ENCODE measurements at regions not wholly inside any gene's neighbourhood (a gene's known extent, or its start where the extent isn't known, plus 50 kb on each side); places are given as distances from the start of the nearest gene placed in this dataset.

- CTCF ChIA-PET (ENCODE audit: low intra/inter-chr PET ratio, low total read pairs) = no interaction called here
- POLR2A ChIA-PET = no interaction called here
- no peak overlapping the region for H3K4me2 ChIP-seq (ENCODE audit: low read depth, low read length)
These were observed 89.2 kb upstream of the BHLHE23 start for GRCh38 chr20:63095718-63096654.

More at GRCh38 chr20:63095718-63096654, 89.2 kb upstream of the BHLHE23 start:
- H3K9me3 ChIP-seq (ENCODE audit: low read length) = no peaks in the 10 kb centered on the region
- WGBS (ENCODE audit: low lambda C conversion rate) = 6% methylated on average over 21 of the region's 21 CpGs
- intact Hi-C loops (cut with micrococcal nuclease; ENCODE audit: unreplicated experiment) = no loop called here
- H3K9ac ChIP-seq (ENCODE audit: insufficient read depth, low read depth, low read length) = no peak overlapping the region
- no peaks in the 10 kb centered on the region for H3K79me2 ChIP-seq (ENCODE audit: insufficient read depth, low read length)
- FAIRE-seq (no peak), DNase-seq (ENCODE audit: low spot score) (no peak), ATAC-seq (no peak)
- no peaks in the 10 kb centered on the region for H3K4me1 ChIP-seq (ENCODE audit: insufficient read depth, low read length)
- H3K36me3 ChIP-seq (replicated peaks in 1 of 2; ENCODE audit: control insufficient read depth in 1 of 2, insufficient read depth in 2 of 2, low read length in 2 of 2) = no peaks in the 10 kb centered on the region
- no peak for TF ChIP-seq FOSL2 (CRISPR knock-in tag; IDR thresholded peaks at IDR 0.05)
- TF ChIP-seq BATF2 (CRISPR knock-in tag; IDR thresholded peaks at IDR 0.05) = no peak
- no peak for TF ChIP-seq MTF1 (CRISPR knock-in tag; IDR thresholded peaks at IDR 0.05)
- TF ChIP-seq PRDM15 (CRISPR knock-in tag; IDR thresholded peaks at IDR 0.05) = no peak
- TF ChIP-seq YEATS4 (CRISPR knock-in tag; IDR thresholded peaks at IDR 0.05; ENCODE audit: borderline replicate concordance) = no peak
- peak; percentile 23; the same call in 1 of the 2 replicates for TF ChIP-seq USF2 (IDR thresholded peaks at IDR 0.05; ENCODE audit: low read depth, low read length)
- no peak for TF ChIP-seq USF2 (CRISPR knock-in tag; IDR thresholded peaks at IDR 0.05; ENCODE audit: borderline replicate concordance)
- TF ChIP-seq TMF1 (CRISPR knock-in tag; IDR thresholded peaks at IDR 0.05; ENCODE audit: low read depth) = no peak
- no peak for TF ChIP-seq PHF21A (CRISPR knock-in tag; IDR thresholded peaks at IDR 0.05)
- no peak overlapping the region for H3K27ac ChIP-seq (ENCODE audit: extremely low read length, insufficient read depth, low read length)
- no peak overlapping the region for H2AFZ ChIP-seq (ENCODE audit: low read length)
- peaks cover 32 to 67% of the 10 kb centered on the region in 2 experiments for H3K27me3 ChIP-seq (ENCODE audit: control insufficient read depth in 1 of 2, insufficient read depth in 2 of 2, low read length in 2 of 2)
- in situ Hi-C loops (cut with HindIII; ENCODE audit: extremely low pct_ligation_motif_present, low pct_unique_long_range_greater_than_20kb) = no loop called here
- peaks cover 12% of the 10 kb centered on the region; the same call in 1 of the 2 replicates for H4K20me1 ChIP-seq (ENCODE audit: insufficient read depth, low read length)
- BruUV-seq (replicated peaks) = no TSS peak
- no peak overlapping the region for H3K4me3 ChIP-seq (replicated peaks in 1 of 3; ENCODE audit: insufficient read depth in 1 of 3, low read depth in 2 of 3, low read length in 3 of 3)

Data from HepG2 (cell line).